OCI-LY7 (cell line): ENCODE measurements at regions not wholly inside any gene's neighbourhood (a gene's known extent, or its start where the extent isn't known, plus 50 kb on each side); places are given as distances from the start of the nearest gene placed in this dataset.

Source experiments
- BruUV-seq: library from RNA; stranded (reverse); fragments of 400-500 nt; replicated peaks from 2 replicates; lab custom pipeline; 2021; lab: Mats Ljungman, UMichigan
- CTCF ChIA-PET: fragments of 300-600 bp; sonication (Branson Sonifier 250); formaldehyde crosslinking; loops from one replicate; lab custom pipeline; 2022; ENCODE audit warnings: antibody characterized with exemption; ENCODE audit not compliant: unreplicated experiment; lab: Charles Lee
- POLR2A ChIA-PET: fragments of 300-600 bp; sonication (Branson Sonifier 250); formaldehyde crosslinking; loops from one replicate; lab custom pipeline; 2022; ENCODE audit warnings: antibody characterized with exemption; lab: Charles Lee
- DNase-seq: peaks from one replicate; pipeline ENCODE4 v3.0.0-alpha.2; 2015; ENCODE audit warnings: low spot score
- H2AFZ ChIP-seq: fragments of 200-600 bp; sonication (generic), shearing (Covaris generic); 2 replicates; pipeline ENCODE4 v1.6.1; 2014; ENCODE audit warnings: mild to moderate bottlenecking, antibody characterized with exemption, low read length, moderate library complexity
- H3K27ac ChIP-seq: fragments of 200-600 bp; sonication (generic); 2 replicates; pipeline ENCODE4 v1.5.1; 2014; ENCODE audit warnings: mixed run types, low read depth, mild to moderate bottlenecking, moderate library complexity, low read length, inconsistent platforms; ENCODE audit not compliant: poor library complexity, severe bottlenecking
- H3K36me3 ChIP-seq: fragments of 200-600 bp; sonication (generic); 2 replicates; pipeline ENCODE4 v1.6.1; 2014; ENCODE audit warnings: mild to moderate bottlenecking, antibody characterized with exemption, low read length, moderate library complexity, mixed read lengths; ENCODE audit not compliant: insufficient read depth
- H3K4me1 ChIP-seq: fragments of 200-600 bp; sonication (generic); 2 replicates; pipeline ENCODE4 v1.5.1; 2014; ENCODE audit warnings: mild to moderate bottlenecking, low read length; ENCODE audit not compliant: insufficient read depth, poor library complexity, severe bottlenecking
- H3K4me2 ChIP-seq: fragments of 200-600 bp; sonication (generic); 2 replicates; pipeline ENCODE4 v1.6.1; 2014; ENCODE audit warnings: mild to moderate bottlenecking, low read length
- H3K4me3 ChIP-seq: fragments of 200-600 bp; sonication (generic); 2 replicates; pipeline ENCODE4 v1.5.1; 2014; ENCODE audit warnings: mild to moderate bottlenecking, low read depth, low read length; ENCODE audit not compliant: poor library complexity, severe bottlenecking
- H3K79me2 ChIP-seq: fragments of 200-600 bp; sonication (generic); 2 replicates; pipeline ENCODE4 v1.6.1; 2016; ENCODE audit warnings: low read depth, mild to moderate bottlenecking, low read length, moderate library complexity, mixed read lengths; ENCODE audit not compliant: insufficient read depth
- H3K9me2 ChIP-seq: fragments of 200-600 bp; sonication (generic); 2 replicates; pipeline ENCODE4 v1.6.1; 2016; ENCODE audit warnings: mild to moderate bottlenecking, low read length, mixed read lengths; ENCODE audit not compliant: insufficient read depth
- H3K9me3 ChIP-seq: fragments of 200-600 bp; sonication (generic); 2 replicates; pipeline ENCODE4 v1.6.1; 2014; ENCODE audit warnings: mild to moderate bottlenecking, mixed run types, low read length, mixed read lengths
- H4K20me1 ChIP-seq: fragments of 200-600 bp; sonication (generic); 2 replicates; pipeline ENCODE4 v1.6.1; 2014; ENCODE audit warnings: mild to moderate bottlenecking, antibody characterized with exemption, low read length, moderate library complexity, mixed read lengths; ENCODE audit not compliant: insufficient read depth
- CTCF ChIP-seq: fragments of 200-600 bp; sonication (generic); conservative IDR thresholded peaks from 2 replicates; pipeline ENCODE4 v1.5.1; 2014; ENCODE audit warnings: mild to moderate bottlenecking, antibody characterized with exemption, low read length, moderate library complexity, mixed read lengths
- EZH2phosphoT487 ChIP-seq: fragments of 200-600 bp; sonication (generic); IDR thresholded peaks from 2 replicates; pipeline ENCODE4 v1.6.1; 2018; ENCODE audit warnings: low read depth, borderline replicate concordance, mild to moderate bottlenecking, mixed run types, antibody characterized with exemption, low read length, moderate library complexity, mixed read lengths
- intact Hi-C: fragments of 100-400 bp; cut with micrococcal nuclease; formaldehyde crosslinking; loops from one replicate; pipeline ENCODE4 v1.10.0; 2022; ENCODE audit not compliant: unreplicated experiment

GRCh38 chrX:99371976-99372595 is 1038.0 kb downstream of the PCDH19 start:
- H3K4me2 ChIP-seq = no peak overlapping the region
- no TSS peak for BruUV-seq
- no peak for DNase-seq
- no peak overlapping the region for H2AFZ ChIP-seq
- no peaks in the 10 kb centered on the region for H3K36me3 ChIP-seq
- no peaks in the 10 kb centered on the region for H3K79me2 ChIP-seq
- CTCF ChIA-PET = no interaction called here
- H3K4me1 ChIP-seq = no peaks in the 10 kb centered on the region
- no peaks in the 10 kb centered on the region for H4K20me1 ChIP-seq
- H3K27ac ChIP-seq = no peak overlapping the region
- intact Hi-C loops = no loop called here
- no peak overlapping the region for H3K4me3 ChIP-seq
- no peak for TF ChIP-seq CTCF
- TF ChIP-seq EZH2phosphoT487 = no peak
- POLR2A ChIA-PET = no interaction called here
- H3K9me3 ChIP-seq = no peaks in the 10 kb centered on the region
- no peaks in the 10 kb centered on the region for H3K9me2 ChIP-seq

- Histone ChIP-seq H4K20me1 (no peaks in the 10 kb centered on the region), H3K36me3 (no peaks in the 10 kb centered on the region), H3K9me3 (no peaks in the 10 kb centered on the region), H3K4me1 (no peaks in the 10 kb centered on the region), H2AFZ (no peak overlapping the region), H3K9me2 (no peaks in the 10 kb centered on the region), H3K27ac (no peak overlapping the region), H3K4me2 (no peak overlapping the region), H3K79me2 (no peaks in the 10 kb centered on the region), H3K4me3 (no peak overlapping the region)
- intact Hi-C loops = no loop called here
- TF ChIP-seq CTCF (no peak), EZH2phosphoT487 (no peak)
- POLR2A ChIA-PET = no interaction called here
- no peak for DNase-seq
- BruUV-seq = no TSS peak
- CTCF ChIA-PET = no interaction called here
These were observed 1056.7 kb downstream of the PCDH19 start for GRCh38 chrX:99353412-99353811.

GRCh38 chrX:99348256-99348655 is 1061.8 kb downstream of the PCDH19 start:
- ChIA-PET CTCF (no interaction called here), POLR2A (no interaction called here)
- DNase-seq = no peak
- BruUV-seq = no TSS peak
- TF ChIP-seq CTCF = no peak
- no peak for TF ChIP-seq EZH2phosphoT487
- Histone ChIP-seq H2AFZ (no peak overlapping the region), H3K27ac (no peak overlapping the region), H4K20me1 (no peaks in the 10 kb centered on the region), H3K79me2 (no peaks in the 10 kb centered on the region), H3K4me1 (no peaks in the 10 kb centered on the region), H3K4me2 (no peak overlapping the region), H3K4me3 (no peak overlapping the region), H3K36me3 (no peaks in the 10 kb centered on the region), H3K9me3 (no peaks in the 10 kb centered on the region), H3K9me2 (no peaks in the 10 kb centered on the region)
- intact Hi-C loops = no loop called here
